ENCODE measurements at regions not wholly inside any gene's neighbourhood (a gene's known extent, or its start where the extent isn't known, plus 50 kb on each side); places are given as distances from the start of the nearest gene placed in this dataset.
A peak's percentile ranks its signal among the peaks of the same experiment; 100 is the strongest.

- intact Hi-C loops (cut with DNase I): no loop called here
- ATAC-seq (no peak), DNase-seq (ENCODE audit: low spot score) (no peak)
These were observed 67.3 kb upstream of the SHISAL1 start for GRCh38 chr22:44379817-44380755.

GRCh38 chr22:44378380-44378779 lies 65.6 kb upstream of the SHISAL1 start:
- DNase-seq (ENCODE audit: low spot score) (no peak), ATAC-seq (no peak)
- intact Hi-C loops (cut with DNase I): no loop called here

GRCh38 chr22:44375451-44375850 lies 62.7 kb upstream of the SHISAL1 start:
- ATAC-seq (no peak), DNase-seq (ENCODE audit: low spot score) (no peak)
- intact Hi-C loops (cut with DNase I): no loop called here

- intact Hi-C loops (cut with DNase I): no loop called here
- no peak for DNase-seq (ENCODE audit: low spot score)
- no peak for ATAC-seq
These were observed 60.5 kb upstream of the SHISAL1 start for GRCh38 chr22:44373234-44373633.

GRCh38 chr22:44372611-44373010 lies 59.9 kb upstream of the SHISAL1 start:
- intact Hi-C loops (cut with DNase I): no loop called here
- ATAC-seq (no peak), DNase-seq (ENCODE audit: low spot score) (no peak)

GRCh38 chr22:44371741-44372525 lies 59.2 kb upstream of the SHISAL1 start:
- no peak for ATAC-seq
- no peak for DNase-seq (ENCODE audit: low spot score)
- intact Hi-C loops (cut with DNase I): no loop called here

GRCh38 chr22:44369916-44370801 lies 57.4 kb upstream of the SHISAL1 start:
- ATAC-seq (no peak), DNase-seq (ENCODE audit: low spot score) (no peak)
- intact Hi-C loops (cut with DNase I): no loop called here

GRCh38 chr22:44369293-44369661 lies 56.5 kb upstream of the SHISAL1 start:
- intact Hi-C loops (cut with DNase I): no loop called here
- no peak for ATAC-seq
- DNase-seq (ENCODE audit: low spot score): no peak

- intact Hi-C loops (cut with DNase I): no loop called here
- no peak for ATAC-seq
- DNase-seq (ENCODE audit: low spot score): no peak
These were observed 56.0 kb upstream of the SHISAL1 start for GRCh38 chr22:44368611-44369292.

GRCh38 chr22:44366372-44367300 lies 53.9 kb upstream of the SHISAL1 start:
- intact Hi-C loops (cut with DNase I): no loop called here
- ATAC-seq (no peak), DNase-seq (ENCODE audit: low spot score) (no peak)

GRCh38 chr22:44365832-44366231 lies 53.1 kb upstream of the SHISAL1 start:
- DNase-seq (ENCODE audit: low spot score) (no peak), ATAC-seq (no peak)
- intact Hi-C loops (cut with DNase I): no loop called here

GRCh38 chr22:44365191-44365590 lies 52.4 kb upstream of the SHISAL1 start:
- DNase-seq (ENCODE audit: low spot score) (no peak), ATAC-seq (no peak)
- intact Hi-C loops (cut with DNase I): no loop called here

- intact Hi-C loops (cut with DNase I): no loop called here
- DNase-seq (ENCODE audit: low spot score) (no peak), ATAC-seq (peak; percentile 43)
These were observed 52.0 kb upstream of the SHISAL1 start for GRCh38 chr22:44364751-44365130.

- intact Hi-C loops (cut with DNase I): no loop called here
- ATAC-seq (peak; percentile 8), DNase-seq (ENCODE audit: low spot score) (no peak)
These were observed 51.4 kb upstream of the SHISAL1 start for GRCh38 chr22:44363980-44364750.

GRCh38 chr22:44363013-44363979 lies 50.5 kb upstream of the SHISAL1 start:
- ATAC-seq (peak; percentile 79), DNase-seq (ENCODE audit: low spot score) (peak; percentile 87)
- intact Hi-C loops (cut with DNase I): no loop called here

Measured in sciatic nerve (tissue), 2 donors.